BJ (cell line): ENCODE measurements at regions not wholly inside any gene's neighbourhood (a gene's known extent, or its start where the extent isn't known, plus 50 kb on each side); places are given as distances from the start of the nearest gene placed in this dataset.

Source experiments
- CTCF ChIA-PET: fragments of 350-600 bp; formaldehyde crosslinking; extraction: SDS; loops from one replicate; lab custom pipeline; 2021; ENCODE audit warnings: antibody characterized with exemption, inconsistent platforms; lab: Yijun Ruan, JAX
- POLR2A ChIA-PET: fragments of 300-600 bp; sonication (Branson Sonifier 250); formaldehyde crosslinking; extraction: SDS; loops from one replicate; lab custom pipeline; 2021; ENCODE audit warnings: antibody characterized with exemption; lab: Charles Lee
- DNase-seq: peaks from one replicate; pipeline ENCODE4 v3.0.0-alpha.2; 2011; ENCODE audit warnings: low read depth
- H3K27me3 ChIP-seq: 2 replicates; pipeline ENCODE4 v1.6.0; 2011; ENCODE audit warnings: low read length; ENCODE audit not compliant: control insufficient read depth, insufficient read depth
- H3K36me3 ChIP-seq: 2 replicates; pipeline ENCODE4 v1.5.1; 2011; ENCODE audit warnings: low read length; ENCODE audit not compliant: control insufficient read depth, insufficient read depth
- H3K4me3 ChIP-seq: 2 replicates; pipeline ENCODE4 v1.5.1; 2011; ENCODE audit warnings: low read depth, mild to moderate bottlenecking, control low read depth, low read length
- CTCF ChIP-seq: IDR thresholded peaks from 2 replicates; pipeline ENCODE4 v1.5.1; 2011; ENCODE audit warnings: low read depth, mild to moderate bottlenecking, control low read depth, inconsistent platforms, low read length, moderate library complexity; ENCODE audit not compliant: insufficient read depth

GRCh38 chr11:30113326-30113898 is 96.6 kb upstream of the KCNA4 start:
- DNase-seq, result no peak
- no peaks in the 10 kb centered on the region; the same call in 1 of the 2 replicates for H3K27me3 ChIP-seq

GRCh38 chr11:30116512-30116911 is 99.7 kb upstream of the KCNA4 start:
- TF ChIP-seq CTCF, result no peak
- DNase-seq, result no peak
- Histone ChIP-seq H3K36me3 (no peaks in the 10 kb centered on the region), H3K4me3 (no peak overlapping the region), H3K27me3 (no peaks in the 10 kb centered on the region; the same call in 1 of the 2 replicates)
- ChIA-PET CTCF (no interaction called here), POLR2A (no interaction called here)

More at GRCh38 chr11:30113326-30113898, 96.6 kb upstream of the KCNA4 start:
- no peak for TF ChIP-seq CTCF
- ChIA-PET POLR2A (no interaction called here), CTCF (no interaction called here)
- H3K4me3 ChIP-seq, result no peak overlapping the region
- no peaks in the 10 kb centered on the region for H3K36me3 ChIP-seq

GRCh38 chr11:30120045-30120589 is 103.3 kb upstream of the KCNA4 start:
- Histone ChIP-seq H3K27me3 (no peaks in the 10 kb centered on the region), H3K36me3 (no peaks in the 10 kb centered on the region), H3K4me3 (no peak overlapping the region)
- no peak for DNase-seq
- ChIA-PET CTCF (no interaction called here), POLR2A (no interaction called here)
- TF ChIP-seq CTCF, result no peak

- no peak for DNase-seq
- POLR2A ChIA-PET, result no interaction called here
Measured at GRCh38 chr11:30125456-30125855, 105.4 kb upstream of the FSHB start.

More at GRCh38 chr11:30125456-30125855, 105.4 kb upstream of the FSHB start:
- no peaks in the 10 kb centered on the region for H3K36me3 ChIP-seq
- CTCF ChIA-PET, result no interaction called here
- H3K4me3 ChIP-seq, result no peak overlapping the region
- no peaks in the 10 kb centered on the region for H3K27me3 ChIP-seq
- TF ChIP-seq CTCF, result no peak
